ENCODE measurements at regions not wholly inside any gene's neighbourhood (a gene's known extent, or its start where the extent isn't known, plus 50 kb on each side); places are given as distances from the start of the nearest gene placed in this dataset.

DNA sequence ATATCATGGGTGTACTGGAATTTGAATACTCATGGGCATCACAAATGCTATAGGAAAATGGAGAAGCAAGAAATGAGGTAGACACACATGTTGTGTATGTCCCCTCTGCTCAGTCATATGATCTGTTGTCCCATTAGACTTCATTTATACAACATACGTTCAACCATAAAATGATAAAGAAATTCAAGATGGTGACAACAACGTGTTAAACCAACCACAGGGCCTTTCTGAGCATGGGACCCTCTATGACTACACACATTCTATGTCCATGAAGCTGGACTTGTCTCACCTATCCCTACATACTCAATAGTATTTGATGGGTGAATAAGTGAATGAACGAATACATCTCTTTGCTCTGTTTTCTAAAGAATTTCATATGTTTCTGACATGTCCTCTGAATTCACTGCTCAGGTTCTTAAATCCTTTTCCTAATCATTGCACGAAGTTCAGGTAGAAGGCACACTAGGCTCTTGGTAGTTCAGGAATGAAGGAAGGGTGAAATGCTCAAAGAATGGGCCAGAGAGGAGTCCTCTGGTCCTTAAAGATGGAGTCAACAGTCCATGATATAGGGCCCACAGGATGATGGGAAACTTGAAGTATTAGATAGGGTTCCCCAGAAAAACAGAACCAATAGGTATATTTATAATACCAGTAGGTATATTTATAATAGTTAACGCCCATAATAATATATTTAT, 105.7 kb upstream of the PPM1H start:
- Mint-ChIP-seq H3K4me1 (ENCODE audit: low read depth) (peaks cover 5% of the 10 kb centered on the region), H3K9me3 (ENCODE audit: low read depth) (peaks cover 2% of the 10 kb centered on the region), H3K4me3 (ENCODE audit: unreplicated experiment) (no peak overlapping the region), H3K36me3 (ENCODE audit: low read depth) (no peaks in the 10 kb centered on the region), H3K27me3 (ENCODE audit: low read depth) (no peaks in the 10 kb centered on the region), H3K27ac (ENCODE audit: unreplicated experiment) (no peak overlapping the region)
- no peak for DNase-seq (ENCODE audit: low spot score)
- TF ChIP-seq, protein P1, sequence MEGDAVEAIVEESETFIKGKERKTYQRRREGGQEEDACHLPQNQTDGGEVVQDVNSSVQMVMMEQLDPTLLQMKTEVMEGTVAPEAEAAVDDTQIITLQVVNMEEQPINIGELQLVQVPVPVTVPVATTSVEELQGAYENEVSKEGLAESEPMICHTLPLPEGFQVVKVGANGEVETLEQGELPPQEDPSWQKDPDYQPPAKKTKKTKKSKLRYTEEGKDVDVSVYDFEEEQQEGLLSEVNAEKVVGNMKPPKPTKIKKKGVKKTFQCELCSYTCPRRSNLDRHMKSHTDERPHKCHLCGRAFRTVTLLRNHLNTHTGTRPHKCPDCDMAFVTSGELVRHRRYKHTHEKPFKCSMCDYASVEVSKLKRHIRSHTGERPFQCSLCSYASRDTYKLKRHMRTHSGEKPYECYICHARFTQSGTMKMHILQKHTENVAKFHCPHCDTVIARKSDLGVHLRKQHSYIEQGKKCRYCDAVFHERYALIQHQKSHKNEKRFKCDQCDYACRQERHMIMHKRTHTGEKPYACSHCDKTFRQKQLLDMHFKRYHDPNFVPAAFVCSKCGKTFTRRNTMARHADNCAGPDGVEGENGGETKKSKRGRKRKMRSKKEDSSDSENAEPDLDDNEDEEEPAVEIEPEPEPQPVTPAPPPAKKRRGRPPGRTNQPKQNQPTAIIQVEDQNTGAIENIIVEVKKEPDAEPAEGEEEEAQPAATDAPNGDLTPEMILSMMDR (IDR thresholded peaks at IDR 0.05): no peak

DNA sequence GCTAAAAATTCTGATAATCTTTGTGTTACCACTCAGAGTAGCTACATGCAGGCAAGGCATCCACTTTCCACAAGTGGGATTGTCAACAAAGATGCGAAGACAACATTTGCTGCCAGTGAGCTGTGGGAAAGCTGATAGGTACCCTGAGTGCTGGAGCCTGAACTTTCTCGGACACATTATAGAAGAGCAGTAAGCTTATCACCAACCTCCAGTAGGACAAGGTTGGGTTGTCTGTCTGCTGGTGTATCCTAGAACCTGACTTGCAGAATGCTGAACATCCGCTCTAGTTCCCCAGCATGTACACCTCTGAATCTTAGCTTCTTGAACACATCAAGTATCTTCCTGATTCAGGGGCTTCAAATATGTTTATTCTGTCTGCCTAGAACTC, 103.8 kb upstream of the PPM1H start:
- no peak for DNase-seq (ENCODE audit: low spot score)
- Mint-ChIP-seq H3K9me3 (ENCODE audit: low read depth) (peaks cover 4% of the 10 kb centered on the region), H3K36me3 (ENCODE audit: low read depth) (no peaks in the 10 kb centered on the region), H3K27me3 (ENCODE audit: low read depth) (no peaks in the 10 kb centered on the region), H3K27ac (ENCODE audit: unreplicated experiment) (no peak overlapping the region), H3K4me1 (ENCODE audit: low read depth) (peaks cover 5% of the 10 kb centered on the region), H3K4me3 (ENCODE audit: unreplicated experiment) (no peak overlapping the region)
- TF ChIP-seq, protein P1 (IDR thresholded peaks at IDR 0.05): no peak

DNA sequence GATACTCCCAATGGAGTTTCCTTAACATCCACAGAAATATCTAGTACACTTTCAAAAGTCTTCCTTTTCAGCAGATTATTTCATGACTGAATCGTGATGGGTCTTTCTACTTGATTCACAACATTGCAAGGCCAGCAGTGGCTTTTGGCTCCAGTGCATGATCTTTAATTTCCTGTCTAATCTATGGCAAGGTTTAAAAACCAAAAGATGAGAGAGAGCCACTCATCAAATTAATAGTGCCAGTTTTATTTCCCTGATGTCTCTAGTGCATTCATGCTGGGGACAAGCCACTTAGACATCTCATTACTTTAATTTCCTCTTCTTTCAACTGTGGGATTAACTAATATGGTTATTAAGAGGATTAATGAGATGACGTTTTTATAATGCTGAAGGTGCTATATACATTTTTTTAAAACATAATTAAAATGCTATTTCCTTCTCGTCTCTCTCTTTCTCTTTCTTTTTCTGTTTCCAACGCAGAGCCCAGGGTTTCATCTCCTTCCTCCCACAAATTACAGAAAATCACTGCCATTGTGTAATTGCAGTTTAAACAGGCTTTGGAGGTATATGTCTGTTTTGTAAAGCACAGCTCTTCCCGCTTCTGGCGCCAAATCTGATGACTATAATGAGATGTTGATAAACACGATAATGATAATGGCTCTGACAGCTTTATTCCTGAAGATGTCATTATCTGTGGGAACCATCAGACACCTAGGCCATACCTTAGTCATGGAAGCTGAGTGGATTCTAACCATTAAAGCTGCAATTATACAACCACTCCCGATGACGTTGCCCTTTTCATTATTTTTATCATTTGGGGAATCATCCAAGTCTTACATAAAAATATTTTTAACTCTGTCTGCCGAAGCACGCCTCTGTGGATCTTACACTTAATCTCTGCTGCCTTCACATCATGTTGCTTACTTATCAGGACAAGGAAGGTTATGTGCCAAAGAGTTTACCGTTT, 103.1 kb upstream of the PPM1H start:
- Mint-ChIP-seq H3K27me3 (ENCODE audit: low read depth) (no peaks in the 10 kb centered on the region), H3K36me3 (ENCODE audit: low read depth) (no peaks in the 10 kb centered on the region), H3K9me3 (ENCODE audit: low read depth) (peaks cover 6% of the 10 kb centered on the region), H3K4me1 (ENCODE audit: low read depth) (peaks cover 5% of the 10 kb centered on the region), H3K4me3 (ENCODE audit: unreplicated experiment) (no peak overlapping the region), H3K27ac (ENCODE audit: unreplicated experiment) (no peak overlapping the region)
- DNase-seq (ENCODE audit: low spot score): no peak
- TF ChIP-seq, protein P1 (IDR thresholded peaks at IDR 0.05): no peak

DNA sequence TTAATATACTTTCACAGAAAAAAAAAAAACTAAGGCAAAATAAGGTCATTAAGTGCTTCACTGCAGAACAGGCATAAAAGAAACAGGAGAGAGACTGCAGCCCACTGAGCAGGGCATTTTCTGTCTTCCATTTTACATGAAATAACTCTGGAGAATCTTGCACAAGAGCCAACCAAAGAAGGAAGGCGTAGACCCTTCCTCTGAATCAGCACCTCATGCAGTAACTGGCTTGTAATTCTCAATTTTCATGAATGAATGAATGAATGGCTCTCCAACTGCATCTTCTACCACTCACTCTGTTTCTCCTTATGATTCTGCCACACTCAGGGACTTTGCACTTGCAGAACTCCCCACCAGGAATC, 102.0 kb upstream of the PPM1H start:
- no peaks in the 10 kb centered on the region for H3K27me3 Mint-ChIP-seq (ENCODE audit: low read depth)
- TF ChIP-seq, protein P1 (IDR thresholded peaks at IDR 0.05): no peak
- DNase-seq (ENCODE audit: low spot score): no peak
- peaks cover 6% of the 10 kb centered on the region for H3K9me3 Mint-ChIP-seq (ENCODE audit: low read depth)
- H3K4me1 Mint-ChIP-seq (ENCODE audit: low read depth): peaks cover 5% of the 10 kb centered on the region
- no peak overlapping the region for H3K4me3 Mint-ChIP-seq (ENCODE audit: unreplicated experiment)
- no peak overlapping the region for H3K27ac Mint-ChIP-seq (ENCODE audit: unreplicated experiment)
- H3K36me3 Mint-ChIP-seq (ENCODE audit: low read depth): no peaks in the 10 kb centered on the region

DNA sequence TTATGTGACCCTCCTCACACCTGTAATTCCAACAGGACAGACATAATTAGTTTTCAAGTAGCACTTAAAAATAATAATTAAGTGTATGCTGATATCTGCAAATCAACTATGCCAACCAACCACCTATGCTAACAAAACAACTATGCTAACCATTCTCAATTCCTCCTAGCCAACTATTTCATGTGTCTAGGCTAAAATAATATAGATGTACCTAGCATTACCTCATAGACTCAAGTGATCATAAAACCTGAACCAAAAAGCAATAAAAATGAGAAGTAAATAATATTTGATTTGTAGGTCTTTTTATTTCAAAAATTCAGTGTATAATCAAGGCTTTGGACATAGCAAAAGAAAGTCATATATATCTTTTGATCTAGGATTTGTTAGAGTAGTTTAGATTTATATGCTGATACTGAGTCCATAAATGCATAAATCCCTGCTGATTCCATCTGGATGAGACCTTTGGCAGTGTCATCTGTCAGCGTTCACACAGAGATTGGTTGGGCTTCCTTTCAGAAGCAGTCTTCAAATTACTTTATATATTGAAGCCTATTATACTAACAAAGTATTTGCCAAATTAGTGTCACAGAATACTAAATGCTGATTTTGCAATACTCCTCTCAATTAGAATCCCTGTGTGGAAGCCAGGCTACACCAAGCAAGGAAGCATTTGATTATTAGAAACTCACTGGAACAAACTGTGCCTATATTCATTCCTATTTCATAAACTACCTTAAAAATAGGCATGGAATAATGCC, 101.4 kb upstream of the PPM1H start:
- Mint-ChIP-seq H3K27ac (ENCODE audit: unreplicated experiment) (no peak overlapping the region), H3K36me3 (ENCODE audit: low read depth) (no peaks in the 10 kb centered on the region), H3K4me1 (ENCODE audit: low read depth) (peaks cover 5% of the 10 kb centered on the region)

More for the DNA sequence above, 101.4 kb upstream of the PPM1H start:
- no peak overlapping the region for H3K4me3 Mint-ChIP-seq (ENCODE audit: unreplicated experiment)
- H3K9me3 Mint-ChIP-seq (ENCODE audit: low read depth): peaks cover 6% of the 10 kb centered on the region
- TF ChIP-seq, protein P1 (IDR thresholded peaks at IDR 0.05): no peak
- H3K27me3 Mint-ChIP-seq (ENCODE audit: low read depth): no peaks in the 10 kb centered on the region
- no peak for DNase-seq (ENCODE audit: low spot score)

Measured in chondrocyte (in vitro differentiated cells).